ENCODE measurements at regions not wholly inside any gene's neighbourhood (a gene's known extent, or its start where the extent isn't known, plus 50 kb on each side); places are given as distances from the start of the nearest gene placed in this dataset.

GRCh38 chr16:35184356-35184870 is 1725.0 kb downstream of the TP53TG3F start:
- TF ChIP-seq CTCF (IDR thresholded peaks at IDR 0.05; ENCODE audit: low read depth, low read length, poor library complexity, severe bottlenecking), result no peak
- TF ChIP-seq EZH2phosphoT487 (IDR thresholded peaks at IDR 0.05; ENCODE audit: borderline replicate concordance, low read length), result no peak

Data from DOHH2 (cell line).